DOHH2 (cell line): ENCODE measurements at regions not wholly inside any gene's neighbourhood (a gene's known extent, or its start where the extent isn't known, plus 50 kb on each side); places are given as distances from the start of the nearest gene placed in this dataset.
"Not testable (repeated sequence)": the region's sequence is repeated elsewhere in the genome, so short reads cannot be mapped to it uniquely, and the experiment has no call there.

Source experiments
- H3F3A ChIP-seq: fragments of 200-600 bp; sonication (generic), shearing (Covaris generic); 2 replicates; pipeline ENCODE4 v1.6.0; 2016; ENCODE audit warnings: antibody characterized with exemption, mild to moderate bottlenecking; ENCODE audit not compliant: control insufficient read depth, insufficient read depth
- H3K27ac ChIP-seq: fragments of 200-600 bp; sonication (generic); 2 replicates; pipeline ENCODE4 v1.5.1; 2014; ENCODE audit warnings: low read depth, mild to moderate bottlenecking, low read length, moderate library complexity
- H3K27me3 ChIP-seq: fragments of 200-600 bp; sonication (generic); 2 replicates; pipeline ENCODE4 v1.6.1; 2014; ENCODE audit warnings: mild to moderate bottlenecking, low read length, mixed read lengths; ENCODE audit not compliant: control insufficient read depth
- H3K36me3 ChIP-seq: fragments of 200-600 bp; sonication (generic); 2 replicates; pipeline ENCODE4 v1.6.1; 2014; ENCODE audit warnings: mild to moderate bottlenecking, low read length, moderate library complexity, mixed read lengths; ENCODE audit not compliant: control insufficient read depth
- H3K4me1 ChIP-seq: fragments of 200-600 bp; sonication (generic); 2 replicates; pipeline ENCODE4 v1.6.1; 2014; ENCODE audit warnings: mild to moderate bottlenecking, low read length, mixed read lengths; ENCODE audit not compliant: control insufficient read depth
- H3K4me2 ChIP-seq: fragments of 200-600 bp; sonication (generic); 2 replicates; pipeline ENCODE4 v1.6.0; 2014; ENCODE audit warnings: mild to moderate bottlenecking, low read length, moderate library complexity
- H3K4me3 ChIP-seq: fragments of 200-600 bp; sonication (generic); 2 replicates; pipeline ENCODE4 v1.5.1; 2014; ENCODE audit warnings: mild to moderate bottlenecking, low read length, mixed read lengths
- H3K79me2 ChIP-seq: fragments of 200-600 bp; sonication (generic); 2 replicates; pipeline ENCODE4 v1.6.1; 2014; ENCODE audit warnings: mild to moderate bottlenecking, low read length, mixed read lengths; ENCODE audit not compliant: control insufficient read depth
- H3K9me2 ChIP-seq: fragments of 200-600 bp; sonication (generic); replicated peaks from 2 replicates; pipeline ENCODE4 v1.6.1; 2014; ENCODE audit warnings: mild to moderate bottlenecking, low read length, mixed read lengths; ENCODE audit not compliant: control insufficient read depth
- H3K9me3 ChIP-seq: fragments of 200-600 bp; sonication (generic); 2 replicates; pipeline ENCODE4 v1.6.1; 2014; ENCODE audit warnings: antibody characterized with exemption, low read length, mixed read lengths; ENCODE audit not compliant: control insufficient read depth, insufficient read depth
- H4K20me1 ChIP-seq: fragments of 200-600 bp; sonication (generic); 2 replicates; pipeline ENCODE4 v1.6.0; 2014; ENCODE audit warnings: low read depth, mild to moderate bottlenecking, antibody characterized with exemption, low read length, moderate library complexity; ENCODE audit not compliant: control insufficient read depth, insufficient read depth
- CTCF ChIP-seq: fragments of 200-600 bp; sonication (generic); IDR thresholded peaks from one replicate; pipeline ENCODE4 v1.5.1; 2014; ENCODE audit warnings: antibody characterized with exemption, mild to moderate bottlenecking, low read depth, low read length; ENCODE audit not compliant: poor library complexity, severe bottlenecking
- EZH2phosphoT487 ChIP-seq: fragments of 200-600 bp; sonication (generic); IDR thresholded peaks from 2 replicates; pipeline ENCODE4 v1.6.1; 2017; ENCODE audit warnings: borderline replicate concordance, mild to moderate bottlenecking, antibody characterized with exemption, low read length, moderate library complexity, mixed read lengths

GRCh38 chr22:12613199-12613598 is 2914.8 kb upstream of the OR11H1 start:
- Histone ChIP-seq H3K36me3 (no peaks in the 10 kb centered on the region), H3K4me2 (no peak overlapping the region), H3F3A (no peaks in the 10 kb centered on the region), H3K4me1 (no peaks in the 10 kb centered on the region), H3K79me2 (no peaks in the 10 kb centered on the region), H4K20me1 (no peaks in the 10 kb centered on the region), H3K27me3 (no peaks in the 10 kb centered on the region), H3K9me3 (peaks cover 6% of the 10 kb centered on the region; the same call in 1 of the 2 replicates), H3K27ac (no peak overlapping the region), H3K4me3 (no peak overlapping the region), H3K9me2 (no peaks in the 10 kb centered on the region)
- TF ChIP-seq EZH2phosphoT487 (no peak), CTCF (no peak)

- not testable (repeated sequence) for H3K36me3 ChIP-seq, H3K79me2 ChIP-seq, H3F3A ChIP-seq, H3K4me1 ChIP-seq, H3K4me2 ChIP-seq, H3K4me3 ChIP-seq, H3K27ac ChIP-seq, H4K20me1 ChIP-seq, H3K9me3 ChIP-seq, H3K9me2 ChIP-seq, H3K27me3 ChIP-seq
Measured at GRCh38 chr22:12613907-12614306, 2914.1 kb upstream of the OR11H1 start.

GRCh38 chr22:12626894-12627293 is 2901.1 kb upstream of the OR11H1 start:
- H3K36me3 ChIP-seq, H3K79me2 ChIP-seq, H3K4me2 ChIP-seq, H4K20me1 ChIP-seq, H3K9me3 ChIP-seq, H3K27me3 ChIP-seq, H3K9me2 ChIP-seq, H3K4me3 ChIP-seq, H3K4me1 ChIP-seq, H3F3A ChIP-seq, H3K27ac ChIP-seq: not testable (repeated sequence)

- not testable (repeated sequence) for H3F3A ChIP-seq, H3K4me3 ChIP-seq, H3K27me3 ChIP-seq, H3K9me3 ChIP-seq, H4K20me1 ChIP-seq, H3K4me1 ChIP-seq, H3K36me3 ChIP-seq, H3K9me2 ChIP-seq, H3K27ac ChIP-seq, H3K79me2 ChIP-seq, H3K4me2 ChIP-seq
Measured at GRCh38 chr22:12629815-12630214, 2898.2 kb upstream of the OR11H1 start.

- not testable (repeated sequence) for H3K36me3 ChIP-seq, H3F3A ChIP-seq, H3K4me1 ChIP-seq, H3K9me2 ChIP-seq, H3K27ac ChIP-seq, H4K20me1 ChIP-seq, H3K4me3 ChIP-seq, H3K4me2 ChIP-seq, H3K9me3 ChIP-seq, H3K79me2 ChIP-seq, H3K27me3 ChIP-seq
Measured at GRCh38 chr22:12630965-12631364, 2897.0 kb upstream of the OR11H1 start.

GRCh38 chr22:12637566-12638166 is 2890.3 kb upstream of the OR11H1 start:
- H4K20me1 ChIP-seq, H3K36me3 ChIP-seq, H3K27me3 ChIP-seq, H3K9me3 ChIP-seq, H3K79me2 ChIP-seq, H3K9me2 ChIP-seq, H3F3A ChIP-seq, H3K4me3 ChIP-seq, H3K4me1 ChIP-seq, H3K4me2 ChIP-seq, H3K27ac ChIP-seq: not testable (repeated sequence)

- not testable (repeated sequence) for H4K20me1 ChIP-seq, H3F3A ChIP-seq, H3K4me2 ChIP-seq, H3K36me3 ChIP-seq, H3K9me2 ChIP-seq, H3K79me2 ChIP-seq, H3K27me3 ChIP-seq, H3K4me3 ChIP-seq, H3K4me1 ChIP-seq, H3K9me3 ChIP-seq, H3K27ac ChIP-seq
Measured at GRCh38 chr22:12638319-12638718, 2889.7 kb upstream of the OR11H1 start.
